ENCODE measurements at regions not wholly inside any gene's neighbourhood (a gene's known extent, or its start where the extent isn't known, plus 50 kb on each side); places are given as distances from the start of the nearest gene placed in this dataset.

DNA sequence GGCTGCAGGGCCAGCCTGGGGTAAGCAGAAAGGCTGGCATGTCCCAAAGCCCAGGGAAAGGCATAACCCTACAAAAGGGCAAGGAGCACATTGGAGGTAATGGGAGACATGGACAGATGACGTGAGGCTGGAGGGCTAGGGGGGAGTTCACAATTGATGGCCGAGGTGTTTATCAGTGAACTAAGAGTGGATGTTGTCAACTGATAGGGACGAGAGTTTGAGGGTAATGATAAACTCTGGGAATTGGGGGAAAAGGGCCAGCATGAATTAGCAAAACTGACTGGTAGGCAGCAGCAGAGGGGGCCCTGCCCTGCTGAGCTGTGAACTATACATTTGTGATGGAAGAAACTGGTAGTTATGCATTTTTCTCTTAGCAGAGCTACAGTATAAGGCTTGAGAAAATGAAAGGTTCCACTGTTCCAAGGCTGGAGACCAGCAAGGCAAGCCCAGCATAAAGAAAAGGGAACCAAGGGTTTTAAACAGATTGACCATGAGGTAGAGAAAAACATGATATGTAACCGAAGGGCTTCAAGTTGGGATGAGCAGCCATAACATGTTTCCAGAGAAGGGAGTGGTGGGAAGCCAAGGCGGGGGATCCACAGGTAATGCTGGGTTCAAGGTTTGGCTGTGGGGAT is 98.1 kb upstream of the MLN start:
- peaks cover 43% of the 10 kb centered on the region for H3K27me3 ChIP-seq
- no peak overlapping the region for H3K4me3 ChIP-seq (ENCODE audit: low read depth in 1 of 2, low read length in 1 of 2)
- no peaks in the 10 kb centered on the region for H3K9me3 ChIP-seq
- no peaks in the 10 kb centered on the region for H3K36me3 ChIP-seq
- H3K4me1 ChIP-seq (ENCODE audit: control insufficient read depth in 1 of 2, insufficient read depth in 1 of 2, low read depth in 1 of 2, low read length in 1 of 2), result peaks cover 0 to 5% of the 10 kb centered on the region in 2 experiments
- H3K27ac ChIP-seq, result no peak overlapping the region
- TF ChIP-seq, protein P1, sequence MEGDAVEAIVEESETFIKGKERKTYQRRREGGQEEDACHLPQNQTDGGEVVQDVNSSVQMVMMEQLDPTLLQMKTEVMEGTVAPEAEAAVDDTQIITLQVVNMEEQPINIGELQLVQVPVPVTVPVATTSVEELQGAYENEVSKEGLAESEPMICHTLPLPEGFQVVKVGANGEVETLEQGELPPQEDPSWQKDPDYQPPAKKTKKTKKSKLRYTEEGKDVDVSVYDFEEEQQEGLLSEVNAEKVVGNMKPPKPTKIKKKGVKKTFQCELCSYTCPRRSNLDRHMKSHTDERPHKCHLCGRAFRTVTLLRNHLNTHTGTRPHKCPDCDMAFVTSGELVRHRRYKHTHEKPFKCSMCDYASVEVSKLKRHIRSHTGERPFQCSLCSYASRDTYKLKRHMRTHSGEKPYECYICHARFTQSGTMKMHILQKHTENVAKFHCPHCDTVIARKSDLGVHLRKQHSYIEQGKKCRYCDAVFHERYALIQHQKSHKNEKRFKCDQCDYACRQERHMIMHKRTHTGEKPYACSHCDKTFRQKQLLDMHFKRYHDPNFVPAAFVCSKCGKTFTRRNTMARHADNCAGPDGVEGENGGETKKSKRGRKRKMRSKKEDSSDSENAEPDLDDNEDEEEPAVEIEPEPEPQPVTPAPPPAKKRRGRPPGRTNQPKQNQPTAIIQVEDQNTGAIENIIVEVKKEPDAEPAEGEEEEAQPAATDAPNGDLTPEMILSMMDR (IDR thresholded peaks at IDR 0.05), result no peak

DNA sequence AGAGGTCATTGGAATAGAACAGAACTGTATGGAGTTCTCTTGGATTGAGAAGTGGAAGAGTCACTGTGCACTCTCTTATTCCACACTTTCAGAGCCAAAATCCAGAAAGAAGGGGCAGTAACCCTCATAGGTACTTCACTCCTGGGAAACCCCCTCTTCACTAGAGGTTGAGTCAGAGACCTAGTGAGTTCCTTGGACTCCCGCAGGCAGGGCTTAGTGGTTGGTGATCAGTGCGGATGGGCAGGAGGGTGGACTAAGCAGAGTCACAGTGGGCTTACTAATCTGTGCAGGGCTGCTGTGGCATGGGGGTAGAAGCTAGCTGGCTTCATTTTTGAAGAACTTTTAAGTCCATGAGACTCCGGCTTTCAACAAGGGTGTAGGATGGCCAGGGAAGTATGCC is 95.0 kb upstream of the MLN start:
- TF ChIP-seq, protein P1 (IDR thresholded peaks at IDR 0.05), result no peak
- Histone ChIP-seq H3K27me3 (peaks cover 18% of the 10 kb centered on the region), H3K27ac (no peak overlapping the region), H3K4me1 (ENCODE audit: control insufficient read depth in 1 of 2, insufficient read depth in 1 of 2, low read depth in 1 of 2, low read length in 1 of 2) (no peaks in the 10 kb centered on the region), H3K4me3 (ENCODE audit: low read depth in 1 of 2, low read length in 1 of 2) (no peak overlapping the region), H3K36me3 (no peaks in the 10 kb centered on the region), H3K9me3 (no peaks in the 10 kb centered on the region)

DNA sequence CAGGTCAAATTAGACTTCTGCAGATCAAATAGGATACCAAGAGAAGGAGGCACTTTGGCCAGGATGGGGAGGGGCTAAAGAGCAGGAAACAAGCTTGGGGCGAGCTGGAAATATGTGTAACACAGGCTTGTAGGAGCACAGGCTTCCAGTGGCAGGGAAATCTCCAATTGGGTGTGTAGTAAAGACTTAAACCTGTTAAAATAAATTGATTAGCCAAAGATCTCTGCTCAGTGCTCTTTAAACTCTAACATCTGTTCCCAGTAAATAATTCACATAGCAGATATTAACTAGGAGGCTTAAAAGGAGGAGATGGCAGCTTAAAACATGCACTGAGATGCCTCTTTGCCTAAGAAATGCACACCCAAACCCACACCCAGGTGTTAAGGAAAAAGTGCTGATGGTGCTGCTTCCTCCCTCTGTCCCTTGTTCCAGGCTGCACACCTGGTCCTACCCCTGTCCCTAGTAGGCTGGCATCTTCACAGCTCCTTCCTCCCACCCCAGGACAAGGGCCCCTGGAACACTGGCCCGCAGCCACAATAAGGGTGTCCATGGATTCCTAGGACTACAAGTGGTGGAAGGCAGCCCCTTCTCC is 93.5 kb upstream of the MLN start:
- no peak overlapping the region for H3K4me3 ChIP-seq (ENCODE audit: low read depth in 1 of 2, low read length in 1 of 2)
- no peak overlapping the region for H3K27ac ChIP-seq
- no peaks in the 10 kb centered on the region for H3K9me3 ChIP-seq
- H3K27me3 ChIP-seq, result peaks cover 14% of the 10 kb centered on the region
- TF ChIP-seq, protein P1 (IDR thresholded peaks at IDR 0.05), result no peak
- H3K36me3 ChIP-seq, result no peaks in the 10 kb centered on the region
- H3K4me1 ChIP-seq (ENCODE audit: control insufficient read depth in 1 of 2, insufficient read depth in 1 of 2, low read depth in 1 of 2, low read length in 1 of 2), result no peaks in the 10 kb centered on the region

DNA sequence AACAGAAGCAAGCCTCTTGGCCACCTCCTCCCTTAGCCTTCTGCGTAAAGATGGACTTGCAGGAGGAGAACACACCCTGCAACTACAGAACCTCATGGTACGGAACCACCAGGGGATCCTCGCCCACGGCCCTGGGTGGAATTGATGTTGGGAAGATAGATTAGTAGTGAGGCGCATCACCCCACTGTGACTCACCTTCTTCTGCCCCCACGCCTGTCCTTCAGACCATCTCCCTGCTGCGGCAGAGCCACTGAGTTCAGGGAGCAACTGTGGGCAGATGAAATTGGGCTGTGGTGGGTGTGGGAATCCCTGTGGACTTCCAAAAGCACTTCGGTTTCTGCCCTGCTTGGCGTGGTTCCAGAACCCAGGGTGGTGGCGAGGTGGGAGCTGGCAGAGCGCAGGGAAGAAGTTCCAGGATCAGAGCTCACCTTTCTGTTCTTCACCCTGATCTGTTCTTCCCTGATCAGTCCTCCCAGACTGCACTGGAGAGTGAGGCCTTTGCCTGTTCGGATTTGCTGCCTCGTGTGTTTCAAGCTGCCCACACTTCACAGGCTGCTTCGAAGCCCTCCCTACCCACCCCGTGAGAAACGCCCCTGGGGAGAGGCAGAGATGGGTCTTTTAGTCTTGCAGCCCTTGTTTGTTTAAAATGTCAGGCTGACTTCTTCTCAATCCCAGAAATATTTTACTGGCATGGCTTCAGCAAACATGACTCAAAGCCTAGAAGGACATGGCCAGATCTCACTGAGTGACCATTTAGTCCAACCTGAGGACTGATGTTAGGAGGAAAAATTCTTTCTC is 92.8 kb upstream of the MLN start:
- Histone ChIP-seq H3K27me3 (peaks cover 14% of the 10 kb centered on the region), H3K36me3 (no peaks in the 10 kb centered on the region), H3K4me3 (ENCODE audit: low read depth in 1 of 2, low read length in 1 of 2) (no peak overlapping the region), H3K9me3 (no peaks in the 10 kb centered on the region), H3K27ac (no peak overlapping the region), H3K4me1 (ENCODE audit: control insufficient read depth in 1 of 2, insufficient read depth in 1 of 2, low read depth in 1 of 2, low read length in 1 of 2) (no peaks in the 10 kb centered on the region)
- TF ChIP-seq, protein P1 (IDR thresholded peaks at IDR 0.05), result no peak

DNA sequence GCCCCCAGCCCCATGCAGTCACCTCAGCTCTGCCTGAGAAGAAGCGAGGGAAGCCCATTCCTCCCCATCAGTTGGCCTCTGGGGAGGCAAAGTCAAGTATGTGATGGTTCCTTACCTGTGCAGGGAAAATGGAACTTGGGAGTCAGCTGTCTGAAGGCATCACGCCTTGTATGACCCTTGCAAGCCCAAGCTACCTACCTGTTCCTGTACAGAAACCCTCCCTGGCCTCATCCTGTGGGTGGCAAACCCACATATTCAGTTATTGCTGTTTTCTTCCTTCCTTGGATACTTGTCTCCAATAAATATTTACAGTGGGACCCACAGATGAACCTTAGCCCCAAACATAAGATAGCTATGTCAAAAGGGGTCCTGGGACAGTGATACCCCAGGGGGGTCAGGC is 92.2 kb upstream of the MLN start:
- no peaks in the 10 kb centered on the region for H3K4me1 ChIP-seq (ENCODE audit: control insufficient read depth in 1 of 2, insufficient read depth in 1 of 2, low read depth in 1 of 2, low read length in 1 of 2)
- no peaks in the 10 kb centered on the region for H3K9me3 ChIP-seq
- H3K4me3 ChIP-seq (ENCODE audit: low read depth in 1 of 2, low read length in 1 of 2), result no peak overlapping the region
- no peak overlapping the region for H3K27ac ChIP-seq
- TF ChIP-seq, protein P1 (IDR thresholded peaks at IDR 0.05), result no peak
- H3K27me3 ChIP-seq, result peaks cover 14% of the 10 kb centered on the region
- H3K36me3 ChIP-seq, result no peaks in the 10 kb centered on the region
